ENCODE measurements at regions not wholly inside any gene's neighbourhood (a gene's known extent, or its start where the extent isn't known, plus 50 kb on each side); places are given as distances from the start of the nearest gene placed in this dataset.

DNA sequence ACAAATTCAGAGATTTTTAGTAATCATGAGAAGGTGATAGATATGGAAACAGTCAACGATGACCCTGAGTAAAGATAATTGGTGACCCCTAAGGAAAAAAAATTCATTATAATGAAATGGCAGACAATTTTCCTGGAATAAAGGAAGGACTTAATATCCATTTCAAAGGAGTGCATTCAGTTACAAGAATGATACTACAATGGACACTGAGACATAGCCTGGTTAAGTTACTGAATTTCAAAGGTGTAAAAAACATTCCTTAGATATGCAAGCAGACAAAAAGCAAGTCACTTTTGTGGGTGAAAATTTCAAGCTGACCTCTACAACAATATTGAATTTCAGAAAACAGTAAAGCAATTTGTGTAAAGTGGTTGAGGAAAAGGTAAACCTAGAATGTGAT lies 1012.5 kb upstream of the SEMA6A start:
- TF ChIP-seq GABPA (IDR thresholded peaks at IDR 0.05; ENCODE audit: low read depth): no peak
- no peak for TF ChIP-seq POLR2A (IDR thresholded peaks at IDR 0.05; ENCODE audit: low read depth, low read length)
- TF ChIP-seq, protein P1, sequence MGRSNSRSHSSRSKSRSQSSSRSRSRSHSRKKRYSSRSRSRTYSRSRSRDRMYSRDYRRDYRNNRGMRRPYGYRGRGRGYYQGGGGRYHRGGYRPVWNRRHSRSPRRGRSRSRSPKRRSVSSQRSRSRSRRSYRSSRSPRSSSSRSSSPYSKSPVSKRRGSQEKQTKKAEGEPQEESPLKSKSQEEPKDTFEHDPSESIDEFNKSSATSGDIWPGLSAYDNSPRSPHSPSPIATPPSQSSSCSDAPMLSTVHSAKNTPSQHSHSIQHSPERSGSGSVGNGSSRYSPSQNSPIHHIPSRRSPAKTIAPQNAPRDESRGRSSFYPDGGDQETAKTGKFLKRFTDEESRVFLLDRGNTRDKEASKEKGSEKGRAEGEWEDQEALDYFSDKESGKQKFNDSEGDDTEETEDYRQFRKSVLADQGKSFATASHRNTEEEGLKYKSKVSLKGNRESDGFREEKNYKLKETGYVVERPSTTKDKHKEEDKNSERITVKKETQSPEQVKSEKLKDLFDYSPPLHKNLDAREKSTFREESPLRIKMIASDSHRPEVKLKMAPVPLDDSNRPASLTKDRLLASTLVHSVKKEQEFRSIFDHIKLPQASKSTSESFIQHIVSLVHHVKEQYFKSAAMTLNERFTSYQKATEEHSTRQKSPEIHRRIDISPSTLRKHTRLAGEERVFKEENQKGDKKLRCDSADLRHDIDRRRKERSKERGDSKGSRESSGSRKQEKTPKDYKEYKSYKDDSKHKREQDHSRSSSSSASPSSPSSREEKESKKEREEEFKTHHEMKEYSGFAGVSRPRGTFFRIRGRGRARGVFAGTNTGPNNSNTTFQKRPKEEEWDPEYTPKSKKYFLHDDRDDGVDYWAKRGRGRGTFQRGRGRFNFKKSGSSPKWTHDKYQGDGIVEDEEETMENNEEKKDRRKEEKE (IDR thresholded peaks at IDR 0.05): no peak
- TF ChIP-seq, protein P2, sequence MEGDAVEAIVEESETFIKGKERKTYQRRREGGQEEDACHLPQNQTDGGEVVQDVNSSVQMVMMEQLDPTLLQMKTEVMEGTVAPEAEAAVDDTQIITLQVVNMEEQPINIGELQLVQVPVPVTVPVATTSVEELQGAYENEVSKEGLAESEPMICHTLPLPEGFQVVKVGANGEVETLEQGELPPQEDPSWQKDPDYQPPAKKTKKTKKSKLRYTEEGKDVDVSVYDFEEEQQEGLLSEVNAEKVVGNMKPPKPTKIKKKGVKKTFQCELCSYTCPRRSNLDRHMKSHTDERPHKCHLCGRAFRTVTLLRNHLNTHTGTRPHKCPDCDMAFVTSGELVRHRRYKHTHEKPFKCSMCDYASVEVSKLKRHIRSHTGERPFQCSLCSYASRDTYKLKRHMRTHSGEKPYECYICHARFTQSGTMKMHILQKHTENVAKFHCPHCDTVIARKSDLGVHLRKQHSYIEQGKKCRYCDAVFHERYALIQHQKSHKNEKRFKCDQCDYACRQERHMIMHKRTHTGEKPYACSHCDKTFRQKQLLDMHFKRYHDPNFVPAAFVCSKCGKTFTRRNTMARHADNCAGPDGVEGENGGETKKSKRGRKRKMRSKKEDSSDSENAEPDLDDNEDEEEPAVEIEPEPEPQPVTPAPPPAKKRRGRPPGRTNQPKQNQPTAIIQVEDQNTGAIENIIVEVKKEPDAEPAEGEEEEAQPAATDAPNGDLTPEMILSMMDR (IDR thresholded peaks at IDR 0.05 in 2 of 3, conservative IDR thresholded peaks at IDR 0.05 in 1 of 3; ENCODE audit: control insufficient read depth in 2 of 3, extremely low read depth in 1 of 3, insufficient read depth in 1 of 3, low read depth in 3 of 3, low read length in 3 of 3): no peak

Measured in GM12878 (cell line).